ENCODE measurements at regions not wholly inside any gene's neighbourhood (a gene's known extent, or its start where the extent isn't known, plus 50 kb on each side); places are given as distances from the start of the nearest gene placed in this dataset.

DNA sequence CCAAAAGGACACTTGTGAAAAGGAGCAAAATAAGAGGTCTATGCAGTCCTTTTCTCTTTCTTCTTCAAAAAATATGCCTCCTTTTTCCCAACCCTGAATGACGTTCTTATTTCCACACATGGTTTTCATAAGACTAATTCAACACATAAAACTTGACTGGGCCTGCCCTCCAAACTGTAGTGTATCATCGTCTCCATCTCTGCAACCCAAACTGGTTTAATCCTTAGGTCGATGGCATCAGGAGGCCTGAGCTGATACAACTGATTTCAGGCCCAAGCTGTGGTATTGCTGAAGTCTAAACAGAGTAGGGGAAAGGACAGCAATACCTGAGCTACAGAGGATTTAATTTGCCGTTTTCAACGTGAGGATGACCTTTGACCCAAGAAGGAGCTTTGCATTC lies 130.0 kb upstream of the MTNR1B start:
- no peak for DNase-seq (ENCODE audit: extremely low spot score)
- no peak for TF ChIP-seq CTCF (IDR thresholded peaks at IDR 0.05; ENCODE audit: control extremely low read depth, extremely low read depth, low read depth, missing control alignments)
- CTCF ChIA-PET, result interaction anchor here (0.8 kb wide), 1 partner anchor 8 kb away, joined by 3 read pairs; no protein-coding TSS in a partner anchor
- POLR2A ChIA-PET, result no interaction called here

GRCh38 chr11:92841719-92842118 lies 127.7 kb upstream of the MTNR1B start:
- TF ChIP-seq CTCF (IDR thresholded peaks at IDR 0.05; ENCODE audit: control extremely low read depth, extremely low read depth, low read depth, missing control alignments), result no peak

DNA sequence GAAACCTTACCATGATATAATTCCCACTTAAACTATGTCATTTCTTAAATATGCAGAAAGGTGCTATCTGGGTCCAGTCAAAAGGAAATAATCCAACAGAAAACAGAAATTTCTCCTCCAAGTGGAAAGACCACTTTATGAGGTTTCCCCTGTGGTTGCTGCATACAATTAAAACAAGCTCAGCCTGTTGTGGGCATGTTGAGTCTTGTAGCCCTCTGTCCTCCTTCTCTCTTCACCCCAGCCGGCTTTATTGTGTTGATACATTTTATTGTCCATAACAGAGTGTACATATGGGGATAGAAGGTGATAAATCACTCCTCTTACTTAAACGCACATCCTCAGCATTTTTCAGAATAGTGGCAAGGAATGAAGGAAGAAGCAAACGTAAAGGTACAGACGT lies 126.0 kb upstream of the MTNR1B start:
- ChIA-PET POLR2A (no interaction called here), CTCF (interaction anchor here (1.9 kb wide), 1 partner anchor 13 kb away, joined by 6 read pairs; no protein-coding TSS in a partner anchor)
- TF ChIP-seq CTCF (IDR thresholded peaks at IDR 0.05; ENCODE audit: control extremely low read depth, extremely low read depth, low read depth, missing control alignments), result no peak
- DNase-seq (ENCODE audit: extremely low spot score), result no peak

More at GRCh38 chr11:92841719-92842118, 127.7 kb upstream of the MTNR1B start:
- DNase-seq (ENCODE audit: extremely low spot score), result no peak
- CTCF ChIA-PET, result interaction anchor here (1.5 kb wide), 1 partner anchor 12 kb away, joined by 3 read pairs; no protein-coding TSS in a partner anchor
- POLR2A ChIA-PET, result no interaction called here

DNA sequence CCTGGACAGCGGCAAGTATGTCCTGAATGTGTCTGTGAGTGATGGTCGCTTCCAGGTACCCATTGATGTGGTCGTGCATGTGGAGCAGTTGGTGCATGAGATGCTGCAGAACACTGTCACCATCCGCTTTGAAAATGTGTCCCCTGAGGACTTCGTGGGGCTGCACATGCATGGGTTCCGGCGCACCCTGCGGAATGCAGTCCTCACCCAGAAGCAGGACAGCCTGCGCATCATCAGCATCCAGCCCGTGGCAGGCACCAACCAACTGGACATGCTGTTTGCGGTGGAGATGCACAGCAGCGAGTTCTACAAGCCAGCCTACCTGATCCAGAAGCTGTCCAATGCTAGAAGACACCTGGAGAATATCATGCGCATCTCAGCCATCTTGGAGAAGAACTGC lies 125.3 kb upstream of the MTNR1B start:
- TF ChIP-seq CTCF (IDR thresholded peaks at IDR 0.05; ENCODE audit: control extremely low read depth, extremely low read depth, low read depth, missing control alignments), result no peak
- POLR2A ChIA-PET, result no interaction called here
- no peak for DNase-seq (ENCODE audit: extremely low spot score)
- CTCF ChIA-PET, result interaction anchor here (1.9 kb wide), 1 partner anchor 14 kb away, joined by 6 read pairs; no protein-coding TSS in a partner anchor

DNA sequence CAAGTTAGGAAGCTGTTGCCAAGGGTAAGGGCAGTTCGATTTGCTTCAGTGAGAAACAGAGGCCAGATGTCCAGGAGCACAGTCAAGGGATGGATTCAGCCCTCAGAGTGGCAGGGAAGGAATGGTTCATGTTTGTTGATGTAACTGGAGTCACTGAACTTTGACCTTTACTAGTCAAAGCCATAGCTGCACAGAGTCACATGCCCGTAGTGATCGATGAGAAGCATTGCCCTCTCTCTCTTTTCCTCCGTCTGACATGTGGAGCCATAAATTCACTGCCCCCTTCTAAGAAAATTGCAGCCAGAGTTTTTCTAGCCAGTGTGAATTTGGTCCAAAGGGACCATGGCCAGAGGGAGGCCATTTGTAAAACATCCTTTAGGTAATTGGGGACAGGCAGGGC lies 124.1 kb upstream of the MTNR1B start:
- DNase-seq (ENCODE audit: extremely low spot score), result no peak
- no peak for TF ChIP-seq CTCF (IDR thresholded peaks at IDR 0.05; ENCODE audit: control extremely low read depth, extremely low read depth, low read depth, missing control alignments)
- POLR2A ChIA-PET, result no interaction called here
- CTCF ChIA-PET, result interaction anchor here (1.6 kb wide), 1 partner anchor 13 kb away, joined by 5 read pairs; no protein-coding TSS in a partner anchor

GRCh38 chr11:92845805-92846204 lies 123.6 kb upstream of the MTNR1B start:
- POLR2A ChIA-PET, result interaction anchor here (0.6 kb wide), 1 partner anchor 1578 kb away, joined by 4 read pairs; no protein-coding TSS in a partner anchor
- DNase-seq (ENCODE audit: extremely low spot score), result no peak
- no peak for TF ChIP-seq CTCF (IDR thresholded peaks at IDR 0.05; ENCODE audit: control extremely low read depth, extremely low read depth, low read depth, missing control alignments)
- CTCF ChIA-PET, result interaction anchor here (1.6 kb wide), 1 partner anchor 13 kb away, joined by 5 read pairs; no protein-coding TSS in a partner anchor
